Keratinocyte (primary cell): ENCODE measurements at regions not wholly inside any gene's neighbourhood (a gene's known extent, or its start where the extent isn't known, plus 50 kb on each side); places are given as distances from the start of the nearest gene placed in this dataset.

Experiments used
- DNase-seq: peaks from one replicate; pipeline ENCODE4 v3.0.0-alpha.2; 2011; ENCODE audit warnings: low read depth, missing footprints, low spot score
- FAIRE-seq: peaks from 2 replicates; lab custom pipeline; 2011; peaks lifted over from hg19 to GRCh38; lab: Jason Lieb, UNC
- H2AFZ ChIP-seq: 2 replicates; pipeline ENCODE4 v1.6.0; 2012; ENCODE audit warnings: low read length, control low read depth, inconsistent platforms; ENCODE audit not compliant: control insufficient read depth
- H3K27ac ChIP-seq: 2 replicates; pipeline ENCODE4 v1.5.1; 2011; ENCODE audit warnings: low read length; ENCODE audit not compliant: control insufficient read depth, insufficient read depth
- H3K27me3 ChIP-seq: 3 replicates; pipeline ENCODE4 v1.6.0; 2011; ENCODE audit warnings: low read length; ENCODE audit not compliant: control insufficient read depth, insufficient read depth; ENCODE audit errors: extremely low read depth
- H3K36me3 ChIP-seq, 2 experiments: 2 replicates in 1 of 2; 3 replicates in 1 of 2; pipeline ENCODE4 v1.5.1; 2011; ENCODE audit warnings: low read length in 2 of 2, mild to moderate bottlenecking in 1 of 2; ENCODE audit not compliant: control insufficient read depth in 2 of 2, insufficient read depth in 2 of 2; ENCODE audit errors: extremely low read depth in 1 of 2
- H3K4me1 ChIP-seq: 3 replicates; pipeline ENCODE4 v1.5.1; 2011; ENCODE audit warnings: low read length; ENCODE audit not compliant: control insufficient read depth, insufficient read depth; ENCODE audit errors: extremely low read depth
- H3K4me2 ChIP-seq: 3 replicates; pipeline ENCODE4 v1.6.0; 2011; ENCODE audit warnings: low read depth, low read length; ENCODE audit not compliant: control insufficient read depth, insufficient read depth; ENCODE audit errors: extremely low read depth
- H3K4me3 ChIP-seq, 3 experiments: fragments of 200-600 bp in 1 of 3; sonication (generic) in 1 of 3; 2 replicates in 2 of 3; 3 replicates in 1 of 3; pipeline ENCODE4 v1.5.1; 2011 to 2016; ENCODE audit warnings: low read length in 3 of 3, mild to moderate bottlenecking in 3 of 3, control low read depth in 2 of 3, inconsistent platforms in 1 of 3, low read depth in 1 of 3, mixed read lengths in 1 of 3, mixed run types in 1 of 3, moderate library complexity in 1 of 3; ENCODE audit not compliant: control insufficient read depth in 2 of 3, insufficient read depth in 2 of 3; ENCODE audit errors: extremely low read depth in 1 of 3
- H3K79me2 ChIP-seq: 2 replicates; pipeline ENCODE4 v1.6.0; 2012; ENCODE audit warnings: low read length; ENCODE audit not compliant: control insufficient read depth, insufficient read depth
- H3K9ac ChIP-seq: 3 replicates; pipeline ENCODE4 v1.6.0; 2011; ENCODE audit warnings: low read length; ENCODE audit not compliant: control insufficient read depth, insufficient read depth; ENCODE audit errors: extremely low read depth
- H3K9me1 ChIP-seq: 3 replicates; pipeline ENCODE4 v1.6.0; 2011; ENCODE audit warnings: low read length; ENCODE audit not compliant: control insufficient read depth, insufficient read depth; ENCODE audit errors: extremely low read depth
- H3K9me3 ChIP-seq: 2 replicates; pipeline ENCODE4 v1.5.1; 2012; ENCODE audit warnings: low read depth, low read length; ENCODE audit not compliant: control insufficient read depth
- H4K20me1 ChIP-seq: 3 replicates; pipeline ENCODE4 v1.6.0; 2011; ENCODE audit warnings: low read length; ENCODE audit not compliant: control insufficient read depth, insufficient read depth; ENCODE audit errors: extremely low read depth
- EZH2 ChIP-seq: IDR thresholded peaks from one replicate; pipeline ENCODE4 v1.6.1; 2012; ENCODE audit warnings: inconsistent platforms, mild to moderate bottlenecking, low read length, moderate library complexity
- dilution Hi-C: fragments of 300-500 bp; cut with MboI; formaldehyde crosslinking; loops from one replicate; pipeline ENCODE4 v1.7.0; 2020; ENCODE audit warnings: low sequenced_read_pairs; ENCODE audit not compliant: extremely low pct_ligation_motif_present
- TF ChIP-seq, protein P1 (sequence below), 3 experiments: IDR thresholded peaks in 1 of 3; conservative IDR thresholded peaks in 1 of 3; optimal IDR thresholded peaks in 1 of 3; 2 replicates in 2 of 3; 3 replicates in 1 of 3; pipeline versions ENCODE3 to v1.5.1; 2011; ENCODE audit warnings: low read length in 3 of 3, mild to moderate bottlenecking in 3 of 3, moderate library complexity in 2 of 3, control low read depth in 1 of 3, inconsistent platforms in 1 of 3; ENCODE audit not compliant: insufficient read depth in 2 of 3; ENCODE audit errors: extremely low read depth in 1 of 3

DNA sequence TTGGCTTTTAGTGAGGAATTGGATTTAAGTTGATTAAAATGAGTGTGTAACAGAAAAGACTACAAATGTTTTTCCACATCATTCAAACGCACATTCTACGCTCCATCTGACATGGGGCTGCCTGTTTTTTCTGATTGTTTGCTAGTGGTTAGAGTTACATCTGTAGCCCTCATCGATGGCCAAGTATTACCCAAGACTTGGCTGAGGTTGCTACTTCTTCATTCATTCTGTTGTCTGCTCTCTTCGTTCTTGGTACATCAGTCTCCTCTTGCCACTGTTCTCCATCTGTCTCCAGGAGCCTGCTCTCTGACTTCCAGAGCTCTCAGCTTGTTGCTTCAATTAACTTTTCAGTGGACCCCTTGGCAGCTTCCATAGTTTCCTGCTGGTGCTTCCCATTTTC lies 1844.6 kb upstream of the TENM3 start:
- Histone ChIP-seq H3K4me3 (no peak overlapping the region), H3K36me3 (no peaks in the 10 kb centered on the region), H3K27me3 (no peaks in the 10 kb centered on the region), H3K4me2 (no peak overlapping the region), H3K9ac (no peak overlapping the region), H3K4me1 (no peaks in the 10 kb centered on the region), H3K9me3 (peaks cover 2% of the 10 kb centered on the region), H4K20me1 (no peaks in the 10 kb centered on the region), H2AFZ (no peak overlapping the region), H3K9me1 (no peaks in the 10 kb centered on the region), H3K79me2 (no peaks in the 10 kb centered on the region), H3K27ac (no peak overlapping the region)
- TF ChIP-seq EZH2: no peak
- TF ChIP-seq, protein P1, sequence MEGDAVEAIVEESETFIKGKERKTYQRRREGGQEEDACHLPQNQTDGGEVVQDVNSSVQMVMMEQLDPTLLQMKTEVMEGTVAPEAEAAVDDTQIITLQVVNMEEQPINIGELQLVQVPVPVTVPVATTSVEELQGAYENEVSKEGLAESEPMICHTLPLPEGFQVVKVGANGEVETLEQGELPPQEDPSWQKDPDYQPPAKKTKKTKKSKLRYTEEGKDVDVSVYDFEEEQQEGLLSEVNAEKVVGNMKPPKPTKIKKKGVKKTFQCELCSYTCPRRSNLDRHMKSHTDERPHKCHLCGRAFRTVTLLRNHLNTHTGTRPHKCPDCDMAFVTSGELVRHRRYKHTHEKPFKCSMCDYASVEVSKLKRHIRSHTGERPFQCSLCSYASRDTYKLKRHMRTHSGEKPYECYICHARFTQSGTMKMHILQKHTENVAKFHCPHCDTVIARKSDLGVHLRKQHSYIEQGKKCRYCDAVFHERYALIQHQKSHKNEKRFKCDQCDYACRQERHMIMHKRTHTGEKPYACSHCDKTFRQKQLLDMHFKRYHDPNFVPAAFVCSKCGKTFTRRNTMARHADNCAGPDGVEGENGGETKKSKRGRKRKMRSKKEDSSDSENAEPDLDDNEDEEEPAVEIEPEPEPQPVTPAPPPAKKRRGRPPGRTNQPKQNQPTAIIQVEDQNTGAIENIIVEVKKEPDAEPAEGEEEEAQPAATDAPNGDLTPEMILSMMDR (optimal IDR thresholded peaks at IDR 0.05 in 1 of 3, IDR thresholded peaks at IDR 0.05 in 1 of 3, conservative IDR thresholded peaks at IDR 0.05 in 1 of 3; ENCODE audit: extremely low read depth in 1 of 3, insufficient read depth in 2 of 3, low read length in 3 of 3): no peak
- dilution Hi-C loops: no loop called here
- DNase-seq (no peak), FAIRE-seq (no peak)

DNA sequence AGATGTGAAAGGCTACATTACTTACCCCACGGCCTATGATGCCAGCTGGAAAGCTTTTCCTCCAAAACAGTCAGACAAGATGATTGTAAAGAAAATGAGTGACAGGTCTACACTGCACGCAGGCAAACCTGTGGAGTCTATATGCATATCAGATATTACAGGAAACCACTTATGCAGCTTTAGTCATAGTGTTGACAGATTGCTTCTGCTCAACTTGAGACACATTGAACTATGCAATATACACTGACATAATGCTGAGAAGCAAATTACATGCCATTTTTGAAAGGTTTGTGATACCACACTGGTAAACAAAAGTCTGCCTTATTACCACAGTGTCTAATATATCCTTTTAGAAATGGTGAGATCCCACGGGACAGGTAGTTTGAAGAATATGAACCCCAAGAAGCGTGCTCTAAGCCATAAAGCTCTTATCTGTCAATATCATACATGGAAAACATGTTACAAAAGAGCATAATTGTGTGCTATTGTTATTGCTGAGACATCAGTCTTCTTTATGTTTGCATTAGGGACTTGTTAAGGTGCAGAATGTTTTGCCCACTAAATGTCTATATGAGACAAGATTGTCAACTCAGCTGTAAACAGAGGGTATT lies 1835.8 kb upstream of the TENM3 start:
- H2AFZ ChIP-seq: no peak overlapping the region
- no peaks in the 10 kb centered on the region for H4K20me1 ChIP-seq
- no peak overlapping the region for H3K27ac ChIP-seq
- dilution Hi-C loops: no loop called here
- H3K79me2 ChIP-seq: no peaks in the 10 kb centered on the region
- H3K4me3 ChIP-seq: no peak overlapping the region
- FAIRE-seq: no peak
- no peak for DNase-seq
- H3K27me3 ChIP-seq: no peaks in the 10 kb centered on the region
- peaks cover 2% of the 10 kb centered on the region for H3K9me3 ChIP-seq
- no peak overlapping the region for H3K4me2 ChIP-seq
- no peaks in the 10 kb centered on the region for H3K9me1 ChIP-seq
- H3K9ac ChIP-seq: no peak overlapping the region
- TF ChIP-seq, protein P1 (optimal IDR thresholded peaks at IDR 0.05 in 1 of 3, IDR thresholded peaks at IDR 0.05 in 1 of 3, conservative IDR thresholded peaks at IDR 0.05 in 1 of 3; ENCODE audit: extremely low read depth in 1 of 3, insufficient read depth in 2 of 3, low read length in 3 of 3): no peak
- TF ChIP-seq EZH2: no peak
- no peaks in the 10 kb centered on the region for H3K36me3 ChIP-seq
- no peaks in the 10 kb centered on the region for H3K4me1 ChIP-seq
